ENCODE measurements at regions not wholly inside any gene's neighbourhood (a gene's known extent, or its start where the extent isn't known, plus 50 kb on each side); places are given as distances from the start of the nearest gene placed in this dataset.
A peak's percentile ranks its signal among the peaks of the same experiment; 100 is the strongest.

DNA sequence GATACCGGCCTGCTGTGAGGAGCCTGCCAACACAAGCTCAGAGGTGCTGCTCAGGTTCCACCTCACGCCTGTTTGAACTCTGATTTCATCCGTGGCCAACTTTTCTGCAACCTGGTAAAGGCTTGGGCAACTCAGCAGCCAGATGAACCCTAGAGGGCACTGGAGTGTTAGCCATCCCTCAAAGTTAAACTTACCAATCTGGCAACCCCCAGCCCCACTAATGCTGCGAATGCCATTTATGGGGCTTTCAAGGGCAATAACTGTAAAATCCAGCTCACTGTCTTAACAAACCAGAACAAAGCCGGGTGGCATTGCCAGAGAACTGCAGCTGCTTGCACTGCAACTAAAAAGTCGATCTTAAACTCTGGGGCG, 105.5 kb downstream of the AXIN2 start:
- Histone ChIP-seq H3K27me3 (ENCODE audit: control insufficient read depth, extremely low read depth, insufficient read depth, low read length) (no peaks in the 10 kb centered on the region), H3K4me2 (ENCODE audit: control insufficient read depth, extremely low read depth, insufficient read depth, low read depth, low read length) (no peak overlapping the region), H3K9me3 (ENCODE audit: control insufficient read depth, low read depth, low read length) (no peaks in the 10 kb centered on the region), H4K20me1 (ENCODE audit: control insufficient read depth, extremely low read depth, insufficient read depth, low read length) (no peaks in the 10 kb centered on the region), H3K9me1 (ENCODE audit: control insufficient read depth, extremely low read depth, insufficient read depth, low read length) (no peaks in the 10 kb centered on the region), H2AFZ (ENCODE audit: control insufficient read depth, low read length) (no peak overlapping the region), H3K27ac (ENCODE audit: control insufficient read depth, insufficient read depth, low read length) (no peak overlapping the region), H3K79me2 (ENCODE audit: control insufficient read depth, insufficient read depth, low read length) (no peaks in the 10 kb centered on the region), H3K4me1 (ENCODE audit: control insufficient read depth, extremely low read depth, insufficient read depth, low read length) (no peaks in the 10 kb centered on the region), H3K36me3 (ENCODE audit: control insufficient read depth in 2 of 2, extremely low read depth in 1 of 2, insufficient read depth in 2 of 2, low read length in 2 of 2) (no peaks in the 10 kb centered on the region), H3K4me3 (ENCODE audit: control insufficient read depth in 2 of 3, extremely low read depth in 1 of 3, insufficient read depth in 2 of 3, low read depth in 1 of 3, low read length in 3 of 3) (no peak overlapping the region), H3K9ac (ENCODE audit: control insufficient read depth, extremely low read depth, insufficient read depth, low read length) (no peak overlapping the region)
- FAIRE-seq = no peak
- DNase-seq (ENCODE audit: low read depth, low spot score) = no peak
- dilution Hi-C loops (cut with MboI; ENCODE audit: extremely low pct_ligation_motif_present, low sequenced_read_pairs) = no loop called here
- no peak for TF ChIP-seq EZH2 (IDR thresholded peaks at IDR 0.05; ENCODE audit: low read length)
- TF ChIP-seq, protein P1, sequence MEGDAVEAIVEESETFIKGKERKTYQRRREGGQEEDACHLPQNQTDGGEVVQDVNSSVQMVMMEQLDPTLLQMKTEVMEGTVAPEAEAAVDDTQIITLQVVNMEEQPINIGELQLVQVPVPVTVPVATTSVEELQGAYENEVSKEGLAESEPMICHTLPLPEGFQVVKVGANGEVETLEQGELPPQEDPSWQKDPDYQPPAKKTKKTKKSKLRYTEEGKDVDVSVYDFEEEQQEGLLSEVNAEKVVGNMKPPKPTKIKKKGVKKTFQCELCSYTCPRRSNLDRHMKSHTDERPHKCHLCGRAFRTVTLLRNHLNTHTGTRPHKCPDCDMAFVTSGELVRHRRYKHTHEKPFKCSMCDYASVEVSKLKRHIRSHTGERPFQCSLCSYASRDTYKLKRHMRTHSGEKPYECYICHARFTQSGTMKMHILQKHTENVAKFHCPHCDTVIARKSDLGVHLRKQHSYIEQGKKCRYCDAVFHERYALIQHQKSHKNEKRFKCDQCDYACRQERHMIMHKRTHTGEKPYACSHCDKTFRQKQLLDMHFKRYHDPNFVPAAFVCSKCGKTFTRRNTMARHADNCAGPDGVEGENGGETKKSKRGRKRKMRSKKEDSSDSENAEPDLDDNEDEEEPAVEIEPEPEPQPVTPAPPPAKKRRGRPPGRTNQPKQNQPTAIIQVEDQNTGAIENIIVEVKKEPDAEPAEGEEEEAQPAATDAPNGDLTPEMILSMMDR (optimal IDR thresholded peaks at IDR 0.05 in 1 of 3, IDR thresholded peaks at IDR 0.05 in 1 of 3, conservative IDR thresholded peaks at IDR 0.05 in 1 of 3; ENCODE audit: extremely low read depth in 1 of 3, insufficient read depth in 2 of 3, low read length in 3 of 3) = peak in 2 of 3 experiments; percentile 36 to 46

DNA sequence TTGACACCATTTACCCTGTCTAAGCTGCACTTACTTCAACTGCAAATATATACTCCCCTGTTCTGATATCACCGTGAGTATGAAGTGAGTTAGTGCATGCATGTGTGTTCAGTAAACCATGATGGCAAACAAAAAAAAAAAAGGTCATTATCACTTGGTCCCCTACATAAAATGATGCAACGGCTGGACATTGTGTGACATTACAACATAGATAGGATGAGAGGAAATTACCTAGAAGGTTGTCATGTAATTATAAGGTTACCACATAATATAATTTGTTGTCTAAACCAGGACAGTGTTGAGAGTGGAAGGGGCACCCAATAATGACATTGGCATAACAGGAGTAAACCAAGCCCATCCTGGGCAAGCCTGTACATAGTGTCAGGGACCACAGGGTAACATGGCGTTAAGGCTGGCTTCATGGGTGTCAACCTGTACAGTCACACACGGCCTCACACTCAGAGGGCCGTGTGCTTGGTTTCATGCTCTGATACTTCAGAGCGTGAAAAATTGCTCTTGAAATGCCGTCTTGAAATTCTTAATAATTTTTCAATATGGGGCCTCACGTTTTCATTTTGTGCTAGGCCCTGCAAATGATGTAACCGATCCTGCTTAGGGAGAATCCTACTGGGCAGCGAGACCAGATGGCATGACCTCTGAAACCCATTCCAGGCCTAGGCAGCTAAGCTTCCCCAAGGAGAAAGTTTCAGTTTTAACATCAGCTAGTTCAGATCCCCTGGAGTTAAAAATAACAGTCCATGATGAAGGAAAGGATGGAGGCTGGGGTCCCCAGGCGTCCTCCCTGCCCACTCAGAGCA, 106.1 kb downstream of the AXIN2 start:
- Histone ChIP-seq H2AFZ (ENCODE audit: control insufficient read depth, low read length) (no peak overlapping the region), H3K9ac (ENCODE audit: control insufficient read depth, extremely low read depth, insufficient read depth, low read length) (no peak overlapping the region), H3K4me3 (ENCODE audit: control insufficient read depth in 2 of 3, extremely low read depth in 1 of 3, insufficient read depth in 2 of 3, low read depth in 1 of 3, low read length in 3 of 3) (no peak overlapping the region), H3K27me3 (ENCODE audit: control insufficient read depth, extremely low read depth, insufficient read depth, low read length) (no peaks in the 10 kb centered on the region), H3K9me3 (ENCODE audit: control insufficient read depth, low read depth, low read length) (no peaks in the 10 kb centered on the region), H3K4me1 (ENCODE audit: control insufficient read depth, extremely low read depth, insufficient read depth, low read length) (no peaks in the 10 kb centered on the region), H3K36me3 (ENCODE audit: control insufficient read depth in 2 of 2, extremely low read depth in 1 of 2, insufficient read depth in 2 of 2, low read length in 2 of 2) (no peaks in the 10 kb centered on the region), H3K9me1 (ENCODE audit: control insufficient read depth, extremely low read depth, insufficient read depth, low read length) (no peaks in the 10 kb centered on the region), H4K20me1 (ENCODE audit: control insufficient read depth, extremely low read depth, insufficient read depth, low read length) (no peaks in the 10 kb centered on the region), H3K27ac (ENCODE audit: control insufficient read depth, insufficient read depth, low read length) (no peak overlapping the region), H3K79me2 (ENCODE audit: control insufficient read depth, insufficient read depth, low read length) (no peaks in the 10 kb centered on the region), H3K4me2 (ENCODE audit: control insufficient read depth, extremely low read depth, insufficient read depth, low read depth, low read length) (no peak overlapping the region)
- no peak for TF ChIP-seq EZH2 (IDR thresholded peaks at IDR 0.05; ENCODE audit: low read length)
- TF ChIP-seq, protein P1 (optimal IDR thresholded peaks at IDR 0.05 in 1 of 3, IDR thresholded peaks at IDR 0.05 in 1 of 3, conservative IDR thresholded peaks at IDR 0.05 in 1 of 3; ENCODE audit: extremely low read depth in 1 of 3, insufficient read depth in 2 of 3, low read length in 3 of 3) = no peak
- FAIRE-seq (no peak), DNase-seq (ENCODE audit: low read depth, low spot score) (no peak)
- dilution Hi-C loops (cut with MboI; ENCODE audit: extremely low pct_ligation_motif_present, low sequenced_read_pairs) = no loop called here
